ENCODE measurements at regions not wholly inside any gene's neighbourhood (a gene's known extent, or its start where the extent isn't known, plus 50 kb on each side); places are given as distances from the start of the nearest gene placed in this dataset.

GRCh38 chr2:7613831-7614230 lies 696.6 kb downstream of the RNF144A start:
- DNase-seq: no peak
- H3K27me3 ChIP-seq: peaks cover 0 to 7% (median 0%) of the 10 kb centered on the region in 4 donors
- no peaks in the 10 kb centered on the region for H3K9me3 ChIP-seq
- H3K4me1 ChIP-seq: no peaks in the 10 kb centered on the region
- no peak overlapping the region for H3K4me3 ChIP-seq
- no peaks in the 10 kb centered on the region for H3K36me3 ChIP-seq
- no peak overlapping the region for H3K27ac ChIP-seq
- 60 to 75% methylated on average over 2 to 6 of the region's 6 CpGs for WGBS, 2 donors
- intact Hi-C loops (cut with DNase I): no loop called here
- TF ChIP-seq POLR2A (IDR thresholded peaks at IDR 0.05) (no peak), CTCF (IDR thresholded peaks at IDR 0.05) (no peak)

- TF ChIP-seq CTCF (IDR thresholded peaks at IDR 0.05) (no peak), POLR2A (IDR thresholded peaks at IDR 0.05) (no peak)
- intact Hi-C loops (cut with DNase I): no loop called here
- 65 to 77% methylated on average over 3 of the region's 3 CpGs for WGBS, 2 donors
- Histone ChIP-seq H3K9me3 (no peaks in the 10 kb centered on the region), H3K4me3 (no peak overlapping the region), H3K36me3 (no peaks in the 10 kb centered on the region), H3K27me3 (peaks cover 0 to 7% (median 0%) of the 10 kb centered on the region in 4 donors), H3K4me1 (no peaks in the 10 kb centered on the region), H3K27ac (no peak overlapping the region)
- DNase-seq: no peak
Measured at GRCh38 chr2:7618031-7618430, 700.8 kb downstream of the RNF144A start.

- Histone ChIP-seq H3K27ac (no peak overlapping the region), H3K36me3 (no peaks in the 10 kb centered on the region), H3K4me3 (no peak overlapping the region), H3K9me3 (no peaks in the 10 kb centered on the region), H3K4me1 (no peaks in the 10 kb centered on the region), H3K27me3 (no peaks in the 10 kb centered on the region)
- intact Hi-C loops (cut with DNase I): no loop called here
- WGBS, 2 donors: 60 to 68% methylated on average over 8 of the region's 8 CpGs
- TF ChIP-seq CTCF (IDR thresholded peaks at IDR 0.05) (no peak), POLR2A (IDR thresholded peaks at IDR 0.05) (no peak)
- DNase-seq: no peak
Measured at GRCh38 chr2:7619203-7619970, 702.2 kb downstream of the RNF144A start.

- H3K27ac ChIP-seq: no peak overlapping the region
- no peaks in the 10 kb centered on the region for H3K4me1 ChIP-seq
- no peaks in the 10 kb centered on the region for H3K36me3 ChIP-seq
- no peak overlapping the region for H3K4me3 ChIP-seq
- H3K27me3 ChIP-seq: no peaks in the 10 kb centered on the region
- intact Hi-C loops (cut with DNase I): no loop called here
- DNase-seq: no peak
- no peaks in the 10 kb centered on the region for H3K9me3 ChIP-seq
- WGBS, 2 donors: 77 to 93% methylated on average over 1 of the region's 1 CpG
- no peak for TF ChIP-seq POLR2A (IDR thresholded peaks at IDR 0.05)
- TF ChIP-seq CTCF (IDR thresholded peaks at IDR 0.05): no peak
Measured at GRCh38 chr2:7620255-7620654, 703.0 kb downstream of the RNF144A start.

- Histone ChIP-seq H3K4me3 (no peak overlapping the region), H3K27me3 (no peaks in the 10 kb centered on the region), H3K36me3 (no peaks in the 10 kb centered on the region), H3K27ac (no peak overlapping the region), H3K4me1 (no peaks in the 10 kb centered on the region), H3K9me3 (no peaks in the 10 kb centered on the region)
- no peak for DNase-seq
- TF ChIP-seq CTCF (IDR thresholded peaks at IDR 0.05) (no peak), POLR2A (IDR thresholded peaks at IDR 0.05) (no peak)
- 68 to 72% methylated on average over 4 of the region's 4 CpGs for WGBS, 2 donors
- intact Hi-C loops (cut with DNase I): no loop called here
Measured at GRCh38 chr2:7621018-7621814, 704.0 kb downstream of the RNF144A start.
